NCI-H2227 (cell line): ENCODE measurements at regions not wholly inside any gene's neighbourhood (a gene's known extent, or its start where the extent isn't known, plus 50 kb on each side); places are given as distances from the start of the nearest gene placed in this dataset.

Experiments used
- DNase-seq: peaks from one replicate; lab custom pipeline; 2025; ENCODE audit not compliant: unreplicated experiment; lab: John Stamatoyannopoulos, UW

- DNase-seq, result no peak
These were observed 98.3 kb downstream of the DUSP10 start for GRCh38 chr1:221643404-221644144.

GRCh38 chr1:221644145-221644448, 97.8 kb downstream of the DUSP10 start:
- DNase-seq, result no peak

DNA sequence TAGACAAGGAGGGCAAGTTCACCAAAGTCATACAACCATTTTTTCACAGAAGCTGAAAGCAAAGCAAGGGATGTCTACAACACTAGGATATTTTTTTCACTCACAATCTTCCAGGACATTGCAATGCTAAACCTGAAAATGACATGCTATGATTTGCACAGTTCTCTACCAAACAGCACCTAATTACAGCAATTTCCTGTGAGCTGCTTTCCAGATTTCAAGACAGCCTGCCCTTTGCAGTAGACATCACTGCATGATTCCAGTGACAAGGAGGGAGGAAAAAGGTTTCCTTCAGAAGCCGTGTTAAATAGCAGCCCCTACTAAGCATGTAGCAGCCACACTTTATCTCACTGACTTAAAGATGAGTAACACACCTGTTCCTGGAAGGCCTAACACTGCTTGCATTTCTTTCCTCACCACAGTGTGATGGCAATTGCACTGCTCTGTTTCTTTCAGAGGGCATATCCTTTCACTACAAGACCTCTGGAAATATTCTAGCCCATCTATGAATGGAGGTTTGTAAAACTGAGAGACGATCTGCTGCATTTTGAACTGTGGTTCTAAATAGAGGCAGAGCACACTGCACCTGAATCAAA, 97.1 kb downstream of the DUSP10 start:
- DNase-seq, result no peak

DNA sequence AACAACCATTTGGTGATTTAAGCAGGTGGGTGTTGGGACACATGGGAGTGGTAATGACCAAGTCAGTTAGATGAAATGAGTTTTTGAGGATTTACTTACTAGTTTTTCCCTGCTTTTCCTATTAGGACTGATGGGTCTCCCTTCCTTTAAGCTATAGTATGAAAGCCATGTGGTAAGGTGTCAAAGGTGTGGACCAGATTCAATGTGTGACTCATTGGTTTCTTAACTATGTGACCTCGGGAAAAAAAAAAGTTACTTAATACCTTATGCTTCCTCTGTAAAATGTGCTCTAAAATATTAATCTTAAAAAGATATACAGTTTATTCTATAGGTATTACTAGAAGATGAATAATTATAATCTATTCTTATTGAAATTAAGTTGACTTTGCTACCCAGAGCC, 93.7 kb downstream of the DUSP10 start:
- no peak for DNase-seq
